22Rv1 (cell line): ENCODE measurements at regions not wholly inside any gene's neighbourhood (a gene's known extent, or its start where the extent isn't known, plus 50 kb on each side); places are given as distances from the start of the nearest gene placed in this dataset.

ENCODE experiments used
- H3K27ac ChIP-seq: fragments of 450-650 bp; 2 replicates; pipeline ENCODE4 v1.5.1; 2017
- ZFX ChIP-seq: fragments of 450-650 bp; IDR thresholded peaks from 2 replicates; pipeline ENCODE4 v1.6.1; 2017; ENCODE audit warnings: antibody characterized with exemption, borderline replicate concordance
- TF ChIP-seq, protein P1 (sequence below): fragments of 450-650 bp; IDR thresholded peaks from 2 replicates; pipeline ENCODE4 v1.5.1; 2017; ENCODE audit warnings: mild to moderate bottlenecking

DNA sequence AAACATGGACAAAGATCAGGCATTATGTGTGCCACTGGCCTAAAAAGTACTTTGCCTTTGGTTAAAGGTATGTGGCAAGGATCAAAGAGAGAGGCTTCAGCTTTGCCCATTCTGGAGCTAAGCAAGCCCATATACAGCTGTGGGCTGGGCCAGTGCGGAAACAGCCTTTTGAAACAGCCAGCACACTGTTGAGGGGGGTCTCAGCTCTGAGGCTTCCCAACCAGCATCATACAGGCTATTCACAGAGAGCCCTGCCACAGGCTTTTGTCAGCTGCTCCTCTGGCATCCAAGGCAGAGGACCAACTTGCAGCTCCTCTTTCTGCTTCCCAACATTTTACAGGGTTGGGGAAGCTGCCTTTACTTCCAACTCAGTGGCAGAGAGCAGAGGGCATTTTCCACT is 63.2 kb upstream of the FOXB1 start:
- H3K27ac ChIP-seq, result no peak overlapping the region
- TF ChIP-seq, protein P1, sequence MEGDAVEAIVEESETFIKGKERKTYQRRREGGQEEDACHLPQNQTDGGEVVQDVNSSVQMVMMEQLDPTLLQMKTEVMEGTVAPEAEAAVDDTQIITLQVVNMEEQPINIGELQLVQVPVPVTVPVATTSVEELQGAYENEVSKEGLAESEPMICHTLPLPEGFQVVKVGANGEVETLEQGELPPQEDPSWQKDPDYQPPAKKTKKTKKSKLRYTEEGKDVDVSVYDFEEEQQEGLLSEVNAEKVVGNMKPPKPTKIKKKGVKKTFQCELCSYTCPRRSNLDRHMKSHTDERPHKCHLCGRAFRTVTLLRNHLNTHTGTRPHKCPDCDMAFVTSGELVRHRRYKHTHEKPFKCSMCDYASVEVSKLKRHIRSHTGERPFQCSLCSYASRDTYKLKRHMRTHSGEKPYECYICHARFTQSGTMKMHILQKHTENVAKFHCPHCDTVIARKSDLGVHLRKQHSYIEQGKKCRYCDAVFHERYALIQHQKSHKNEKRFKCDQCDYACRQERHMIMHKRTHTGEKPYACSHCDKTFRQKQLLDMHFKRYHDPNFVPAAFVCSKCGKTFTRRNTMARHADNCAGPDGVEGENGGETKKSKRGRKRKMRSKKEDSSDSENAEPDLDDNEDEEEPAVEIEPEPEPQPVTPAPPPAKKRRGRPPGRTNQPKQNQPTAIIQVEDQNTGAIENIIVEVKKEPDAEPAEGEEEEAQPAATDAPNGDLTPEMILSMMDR, result no peak
- no peak for TF ChIP-seq ZFX

DNA sequence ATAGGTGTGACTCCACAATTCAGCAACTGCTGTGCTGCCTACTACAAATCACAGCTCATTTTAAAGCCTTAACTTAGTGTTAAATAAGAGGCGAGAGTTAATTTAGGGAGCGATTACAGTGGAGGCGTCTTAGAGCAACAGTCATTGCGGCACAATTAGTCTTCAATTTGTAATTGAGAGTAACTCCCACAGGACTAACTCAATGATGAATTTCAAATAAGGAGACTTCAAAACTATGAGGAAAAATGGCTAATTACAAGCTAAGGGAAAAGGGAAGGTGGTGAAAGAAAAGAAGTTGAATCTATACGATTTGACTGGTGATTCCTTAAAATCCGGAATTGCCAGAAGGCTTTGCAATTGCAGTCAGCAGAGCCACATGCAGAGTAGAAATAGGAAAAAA is 63.7 kb upstream of the FOXB1 start:
- TF ChIP-seq, protein P1, result no peak
- no peak for TF ChIP-seq ZFX
- H3K27ac ChIP-seq, result no peak overlapping the region

DNA sequence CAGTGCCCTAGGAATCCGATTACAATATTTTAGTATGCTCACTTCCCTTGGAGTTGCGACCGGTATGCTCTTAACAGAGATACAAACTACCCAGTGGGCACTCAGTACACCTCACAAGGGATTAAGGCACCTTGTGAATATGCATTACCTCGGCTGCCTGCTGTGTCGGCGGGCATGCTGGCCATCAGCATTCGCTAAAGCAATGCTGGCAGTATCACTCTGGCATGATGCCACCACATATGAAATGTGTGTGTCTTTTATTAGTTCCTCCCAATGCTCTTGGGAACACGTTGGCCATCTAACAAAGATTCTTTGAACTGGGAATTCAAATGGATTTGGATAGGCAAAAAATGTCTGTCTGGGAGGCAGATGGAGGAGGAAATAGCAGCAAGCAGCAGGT is 67.4 kb upstream of the FOXB1 start:
- TF ChIP-seq, protein P1, result no peak
- no peak for TF ChIP-seq ZFX
- H3K27ac ChIP-seq, result no peak overlapping the region

DNA sequence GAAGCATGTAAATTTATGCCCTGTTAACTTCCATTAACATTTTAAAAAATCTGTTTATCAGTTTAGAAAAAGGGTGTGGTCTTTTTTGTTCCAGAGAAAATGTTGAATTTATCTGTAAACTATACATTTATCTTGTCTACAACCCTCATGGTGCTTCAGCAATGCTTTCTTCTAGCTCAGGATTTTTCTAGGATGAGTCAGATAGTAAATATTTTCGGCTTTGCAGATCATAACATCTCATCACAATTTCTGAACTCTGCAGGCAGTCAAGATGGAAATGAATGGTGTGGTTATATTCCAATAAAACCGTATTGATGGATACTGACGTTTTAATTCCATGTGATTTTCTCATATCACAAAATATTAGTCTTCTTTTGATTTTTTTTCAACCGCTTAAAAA is 70.5 kb upstream of the FOXB1 start:
- TF ChIP-seq, protein P1, result no peak
- TF ChIP-seq ZFX, result no peak
- no peak overlapping the region for H3K27ac ChIP-seq

DNA sequence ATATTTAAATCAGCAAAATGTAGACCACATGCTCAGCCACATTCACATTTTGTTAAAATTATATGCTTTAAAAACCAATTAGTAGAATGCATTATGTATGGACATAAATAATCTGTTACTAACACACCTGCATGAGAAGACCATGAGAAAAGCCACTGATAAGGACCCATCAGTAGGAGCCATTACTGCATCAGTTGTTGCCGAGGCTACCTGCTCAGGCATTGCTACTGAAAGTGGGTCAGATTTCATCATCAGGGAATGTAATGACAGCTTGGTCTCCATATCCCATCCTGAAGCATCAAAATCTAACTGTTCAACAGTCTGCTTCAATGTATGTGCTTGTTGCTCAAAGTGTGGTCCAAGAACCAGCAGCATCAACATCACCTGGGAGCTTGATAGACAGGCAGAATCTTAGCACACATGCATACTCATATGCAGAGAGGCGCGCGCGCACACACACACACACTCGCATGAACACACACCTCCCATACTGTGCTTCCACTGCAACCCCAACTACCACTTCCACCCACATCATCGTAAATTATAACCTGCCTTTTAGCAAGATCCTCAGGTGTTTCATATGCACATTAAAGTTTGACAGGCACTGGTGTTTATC is 72.4 kb upstream of the FOXB1 start:
- TF ChIP-seq, protein P1, result no peak
- TF ChIP-seq ZFX, result no peak
- H3K27ac ChIP-seq, result no peak overlapping the region

DNA sequence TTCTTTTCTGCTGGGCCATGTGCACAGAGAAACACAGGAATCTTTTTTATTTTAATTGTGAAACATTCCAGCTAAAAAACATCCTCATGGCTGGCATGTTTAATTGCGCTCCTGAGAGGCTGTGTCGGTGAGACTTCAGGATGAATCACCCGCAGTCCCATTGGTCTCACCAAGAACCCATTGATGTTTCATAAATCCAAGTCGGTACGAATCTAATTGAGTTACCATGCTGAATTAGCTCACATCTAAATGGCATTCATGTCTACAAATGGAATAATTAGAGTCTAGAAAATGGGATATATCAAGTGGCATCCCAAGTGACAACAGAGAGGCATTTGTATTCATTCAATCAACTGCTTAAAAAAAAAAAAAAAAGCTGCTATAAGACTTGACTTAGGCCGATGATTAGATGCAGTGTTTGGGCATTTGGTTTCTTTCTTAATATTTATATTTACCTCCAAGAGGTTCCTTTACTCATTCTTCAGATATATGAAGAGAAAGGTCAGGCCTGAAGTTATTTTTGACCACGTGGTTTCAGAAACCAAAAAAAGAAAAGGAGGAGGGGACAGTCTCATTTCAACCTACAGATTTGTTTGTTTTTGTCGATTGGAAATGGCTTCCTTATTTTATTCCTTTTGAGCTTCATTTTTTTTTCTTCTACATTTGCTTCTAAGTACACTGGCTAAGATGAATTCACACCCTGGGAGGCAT is 79.1 kb upstream of the FOXB1 start:
- no peak overlapping the region for H3K27ac ChIP-seq
- TF ChIP-seq, protein P1, result no peak
- no peak for TF ChIP-seq ZFX

DNA sequence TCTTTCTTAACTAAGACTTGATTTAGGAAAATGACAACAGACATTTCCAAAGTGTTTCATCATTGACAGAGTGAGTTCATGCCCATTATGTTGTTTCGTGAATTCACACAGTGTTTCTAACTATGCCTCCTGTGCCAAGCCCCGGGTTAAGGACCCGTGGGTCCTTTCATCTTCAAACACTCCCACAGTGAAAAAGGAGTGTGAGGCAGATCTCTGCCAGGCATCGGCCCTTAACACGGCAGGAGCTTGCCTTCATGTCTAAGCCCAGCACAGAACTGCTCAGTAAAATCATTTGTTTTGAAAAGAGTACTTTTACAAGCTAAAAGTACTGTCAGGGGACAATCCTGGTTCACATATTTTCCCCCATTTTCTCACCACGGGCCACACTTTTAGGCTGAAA is 80.0 kb upstream of the FOXB1 start:
- no peak overlapping the region for H3K27ac ChIP-seq
- TF ChIP-seq ZFX, result no peak
- TF ChIP-seq, protein P1, result no peak
